ENCODE measurements at regions not wholly inside any gene's neighbourhood (a gene's known extent, or its start where the extent isn't known, plus 50 kb on each side); places are given as distances from the start of the nearest gene placed in this dataset.
"Not testable (repeated sequence)": the region's sequence is repeated elsewhere in the genome, so short reads cannot be mapped to it uniquely, and the experiment has no call there.

DNA sequence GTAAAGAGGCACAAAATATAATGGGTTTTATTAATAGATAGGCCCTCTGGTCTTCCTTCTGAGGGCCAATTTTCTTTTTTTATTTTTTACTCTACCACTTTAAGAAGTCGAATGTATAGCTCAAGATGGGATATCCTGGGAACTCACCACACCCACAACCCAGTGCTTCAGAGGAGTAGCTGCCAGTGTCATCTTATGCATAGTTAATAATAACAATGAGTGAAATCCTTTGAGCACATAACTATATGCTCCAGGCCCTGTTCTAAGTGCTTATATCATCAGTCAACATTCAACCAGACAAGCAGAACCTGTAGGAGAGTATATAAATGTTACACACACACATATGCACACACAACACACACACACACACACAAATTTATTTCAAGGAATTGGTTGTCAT is 150.3 kb upstream of the ACTBL2 start:
- ATAC-seq: no peak

GRCh38 chr5:57631139-57631538 is 148.5 kb upstream of the ACTBL2 start:
- H3K9me3 Mint-ChIP-seq; ATAC-seq; H3K4me3 Mint-ChIP-seq; H3K4me1 Mint-ChIP-seq (ENCODE audit: low read depth); H3K27me3 Mint-ChIP-seq (ENCODE audit: low read depth); H3K36me3 Mint-ChIP-seq (ENCODE audit: insufficient read depth); DNase-seq: not testable (repeated sequence)

More for the DNA sequence above, 150.3 kb upstream of the ACTBL2 start:
- Mint-ChIP-seq H3K27me3 (ENCODE audit: low read depth) (peaks cover 2% of the 10 kb centered on the region), H3K4me3 (no peak overlapping the region), H3K9me3 (no peaks in the 10 kb centered on the region), H3K4me1 (ENCODE audit: low read depth) (no peaks in the 10 kb centered on the region), H3K36me3 (ENCODE audit: insufficient read depth) (no peaks in the 10 kb centered on the region)
- DNase-seq: no peak

- Mint-ChIP-seq H3K36me3 (ENCODE audit: insufficient read depth) (no peaks in the 10 kb centered on the region), H3K9me3 (no peaks in the 10 kb centered on the region), H3K27me3 (ENCODE audit: low read depth) (peaks cover 5% of the 10 kb centered on the region), H3K4me3 (no peak overlapping the region), H3K4me1 (ENCODE audit: low read depth) (no peaks in the 10 kb centered on the region)
- DNase-seq (no peak), ATAC-seq (no peak)
Observed at GRCh38 chr5:57627661-57628060, 145.1 kb upstream of the ACTBL2 start.

DNA sequence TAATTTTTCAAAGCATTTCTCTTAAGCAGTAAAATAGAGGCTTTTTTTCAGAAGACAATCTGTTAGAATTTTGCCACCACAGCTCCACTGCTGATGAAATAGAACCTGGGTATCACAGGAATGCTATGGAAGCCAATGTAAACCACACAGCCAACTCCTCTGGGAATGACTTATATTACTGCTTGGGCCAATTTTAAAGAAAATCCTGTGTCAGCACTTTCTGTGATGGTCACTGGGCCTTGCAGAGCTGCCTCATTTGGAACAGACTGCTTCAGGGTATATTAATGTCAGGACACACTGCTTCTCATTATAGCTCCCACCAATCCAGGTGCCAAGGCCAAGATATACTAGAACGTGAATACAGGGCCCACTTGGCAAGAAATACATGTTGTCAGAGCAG is 144.1 kb upstream of the ACTBL2 start:
- H3K4me3 Mint-ChIP-seq: no peak overlapping the region
- DNase-seq (no peak), ATAC-seq (no peak)
- no peaks in the 10 kb centered on the region for H3K4me1 Mint-ChIP-seq (ENCODE audit: low read depth)
- H3K36me3 Mint-ChIP-seq (ENCODE audit: insufficient read depth): no peaks in the 10 kb centered on the region
- no peaks in the 10 kb centered on the region for H3K9me3 Mint-ChIP-seq
- H3K27me3 Mint-ChIP-seq (ENCODE audit: low read depth): peaks cover 5% of the 10 kb centered on the region

DNA sequence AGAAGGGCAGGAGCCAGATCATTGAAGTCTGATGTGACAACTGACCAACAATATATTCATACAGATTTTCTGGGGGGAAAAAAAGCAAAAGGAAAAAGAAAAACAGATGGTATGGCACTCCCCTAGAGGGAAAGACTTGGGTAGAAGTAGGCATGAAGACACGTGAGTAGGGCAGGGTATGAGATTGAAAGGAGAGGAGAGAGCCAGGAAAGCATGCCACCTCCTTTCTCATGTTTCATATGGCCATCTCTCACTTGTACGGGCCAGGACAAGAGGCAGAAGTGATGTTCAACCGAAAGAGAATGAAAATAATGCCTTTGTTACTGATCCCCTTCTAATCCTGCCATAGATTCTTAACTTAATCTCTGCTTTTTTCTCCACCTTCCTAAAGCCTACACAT is 139.0 kb upstream of the ACTBL2 start:
- H3K9me3 Mint-ChIP-seq: peaks cover 7% of the 10 kb centered on the region
- DNase-seq: no peak
- no peak for ATAC-seq
- H3K27me3 Mint-ChIP-seq (ENCODE audit: low read depth): peaks cover 14% of the 10 kb centered on the region
- H3K4me1 Mint-ChIP-seq (ENCODE audit: low read depth): no peaks in the 10 kb centered on the region
- no peak overlapping the region for H3K4me3 Mint-ChIP-seq
- no peaks in the 10 kb centered on the region for H3K36me3 Mint-ChIP-seq (ENCODE audit: insufficient read depth)

- DNase-seq (no peak), ATAC-seq (no peak)
- Mint-ChIP-seq H3K4me1 (ENCODE audit: low read depth) (no peaks in the 10 kb centered on the region), H3K4me3 (no peak overlapping the region), H3K9me3 (peaks cover 7% of the 10 kb centered on the region), H3K36me3 (ENCODE audit: insufficient read depth) (no peaks in the 10 kb centered on the region), H3K27me3 (ENCODE audit: low read depth) (peaks cover 16% of the 10 kb centered on the region)
Observed at GRCh38 chr5:57618767-57619381, 136.3 kb upstream of the ACTBL2 start.

DNA sequence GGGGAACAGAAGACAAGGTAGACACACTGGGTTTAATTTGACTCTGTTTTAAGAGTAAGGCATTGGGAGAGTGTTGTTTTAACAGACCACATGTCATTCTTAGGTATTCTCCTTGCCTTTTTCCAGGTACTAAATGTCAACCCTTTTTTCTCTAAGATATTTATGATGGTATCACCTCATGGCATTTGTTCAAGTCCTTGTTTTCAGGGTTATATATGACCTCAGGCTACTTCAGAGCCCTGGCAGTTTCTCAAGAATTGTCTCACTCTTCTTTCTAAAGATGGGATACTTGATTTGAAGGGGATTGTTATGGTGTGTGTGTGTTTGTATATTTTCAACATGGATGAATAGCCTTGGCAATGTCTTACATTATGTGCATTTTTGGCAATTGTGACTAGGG is 131.1 kb upstream of the ACTBL2 start:
- H3K9me3 Mint-ChIP-seq: no peaks in the 10 kb centered on the region
- H3K4me3 Mint-ChIP-seq: no peak overlapping the region
- no peaks in the 10 kb centered on the region for H3K4me1 Mint-ChIP-seq (ENCODE audit: low read depth)
- H3K36me3 Mint-ChIP-seq (ENCODE audit: insufficient read depth): no peaks in the 10 kb centered on the region
- no peak for DNase-seq
- no peak for ATAC-seq
- H3K27me3 Mint-ChIP-seq (ENCODE audit: low read depth): peaks cover 11% of the 10 kb centered on the region

DNA sequence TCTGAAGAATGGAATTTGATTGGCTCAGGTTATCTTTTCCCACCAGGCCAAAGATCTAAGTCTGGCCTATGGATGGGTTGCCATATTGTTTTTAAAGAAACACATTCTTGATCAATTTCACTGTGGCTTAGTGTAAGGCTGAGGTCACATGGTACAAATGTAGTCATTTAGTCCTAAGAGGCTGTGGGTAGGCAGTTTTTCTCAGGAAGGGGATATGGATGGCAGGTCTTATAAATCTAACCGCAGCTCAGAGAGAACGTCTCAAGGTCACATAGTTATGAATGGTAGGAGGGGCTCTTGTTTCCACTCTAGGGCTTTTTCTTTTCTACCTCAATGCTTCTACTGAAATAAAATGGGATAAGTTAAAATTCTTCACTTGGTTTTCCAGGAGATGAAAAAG is 128.6 kb upstream of the ACTBL2 start:
- DNase-seq (no peak), ATAC-seq (no peak)
- no peaks in the 10 kb centered on the region for H3K4me1 Mint-ChIP-seq (ENCODE audit: low read depth)
- no peaks in the 10 kb centered on the region for H3K36me3 Mint-ChIP-seq (ENCODE audit: insufficient read depth)
- H3K9me3 Mint-ChIP-seq: peaks cover 6% of the 10 kb centered on the region
- H3K4me3 Mint-ChIP-seq: no peak overlapping the region
- H3K27me3 Mint-ChIP-seq (ENCODE audit: low read depth): peaks cover 7% of the 10 kb centered on the region

GRCh38 chr5:57608542-57608941 is 125.9 kb upstream of the ACTBL2 start:
- no peaks in the 10 kb centered on the region for H3K36me3 Mint-ChIP-seq (ENCODE audit: insufficient read depth)
- peaks cover 6% of the 10 kb centered on the region for H3K9me3 Mint-ChIP-seq

GRCh38 chr5:57601996-57602395 is 119.4 kb upstream of the ACTBL2 start:
- DNase-seq (no peak), ATAC-seq (no peak)
- H3K9me3 Mint-ChIP-seq: no peaks in the 10 kb centered on the region
- no peaks in the 10 kb centered on the region for H3K36me3 Mint-ChIP-seq (ENCODE audit: insufficient read depth)
- peaks cover 8% of the 10 kb centered on the region for H3K27me3 Mint-ChIP-seq (ENCODE audit: low read depth)
- no peak overlapping the region for H3K4me3 Mint-ChIP-seq
- no peaks in the 10 kb centered on the region for H3K4me1 Mint-ChIP-seq (ENCODE audit: low read depth)

More at GRCh38 chr5:57608542-57608941, 125.9 kb upstream of the ACTBL2 start:
- no peak for ATAC-seq
- peaks cover 5% of the 10 kb centered on the region for H3K27me3 Mint-ChIP-seq (ENCODE audit: low read depth)
- H3K4me3 Mint-ChIP-seq: no peak overlapping the region
- H3K4me1 Mint-ChIP-seq (ENCODE audit: low read depth): no peaks in the 10 kb centered on the region
- no peak for DNase-seq

- Mint-ChIP-seq H3K4me1 (ENCODE audit: low read depth) (no peaks in the 10 kb centered on the region), H3K9me3 (no peaks in the 10 kb centered on the region), H3K27me3 (ENCODE audit: low read depth) (peaks cover 8% of the 10 kb centered on the region), H3K36me3 (ENCODE audit: insufficient read depth) (no peaks in the 10 kb centered on the region), H3K4me3 (no peak overlapping the region)
- DNase-seq (no peak), ATAC-seq (no peak)
Observed at GRCh38 chr5:57600321-57600720, 117.7 kb upstream of the ACTBL2 start.

- no peaks in the 10 kb centered on the region for H3K4me1 Mint-ChIP-seq (ENCODE audit: low read depth)
- DNase-seq (no peak), ATAC-seq (peak; percentile 75 to 80)
- no peak overlapping the region for H3K4me3 Mint-ChIP-seq
- no peaks in the 10 kb centered on the region for H3K36me3 Mint-ChIP-seq (ENCODE audit: insufficient read depth)
- H3K27me3 Mint-ChIP-seq (ENCODE audit: low read depth): peaks cover 9% of the 10 kb centered on the region
- no peaks in the 10 kb centered on the region for H3K9me3 Mint-ChIP-seq
Observed at GRCh38 chr5:57598756-57599155, 116.1 kb upstream of the ACTBL2 start.

DNA sequence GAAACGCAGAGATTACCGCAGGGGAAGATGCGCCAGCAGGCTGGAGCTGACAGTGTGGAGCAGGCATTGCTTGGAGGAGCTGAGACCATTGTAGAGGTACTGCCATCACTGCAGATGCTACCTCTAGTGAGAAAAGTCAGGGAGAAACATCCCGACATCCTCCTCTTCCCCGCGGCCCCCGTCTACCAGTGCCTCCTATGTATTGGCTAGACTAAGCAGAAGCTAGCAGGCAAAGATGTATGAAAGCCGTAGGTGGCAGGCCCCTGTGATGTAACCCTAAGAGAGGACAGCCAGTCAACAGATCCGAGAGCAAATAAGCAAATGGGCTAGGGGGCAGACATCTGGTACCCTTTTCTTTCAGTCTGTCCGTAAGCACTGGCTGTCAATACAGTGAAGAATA is 115.5 kb upstream of the ACTBL2 start:
- Mint-ChIP-seq H3K4me3 (no peak overlapping the region), H3K9me3 (no peaks in the 10 kb centered on the region), H3K4me1 (ENCODE audit: low read depth) (no peaks in the 10 kb centered on the region), H3K36me3 (ENCODE audit: insufficient read depth) (no peaks in the 10 kb centered on the region), H3K27me3 (ENCODE audit: low read depth) (peaks cover 10% of the 10 kb centered on the region)
- ATAC-seq: no peak
- no peak for DNase-seq

GRCh38 chr5:57595523-57595991 is 112.9 kb upstream of the ACTBL2 start:
- no peak overlapping the region for H3K4me3 Mint-ChIP-seq
- no peaks in the 10 kb centered on the region for H3K36me3 Mint-ChIP-seq (ENCODE audit: insufficient read depth)
- DNase-seq (no peak), ATAC-seq (no peak)
- no peaks in the 10 kb centered on the region for H3K9me3 Mint-ChIP-seq
- H3K27me3 Mint-ChIP-seq (ENCODE audit: low read depth): peaks cover 4% of the 10 kb centered on the region
- no peaks in the 10 kb centered on the region for H3K4me1 Mint-ChIP-seq (ENCODE audit: low read depth)

- H3K9me3 Mint-ChIP-seq: no peaks in the 10 kb centered on the region
- no peaks in the 10 kb centered on the region for H3K36me3 Mint-ChIP-seq (ENCODE audit: insufficient read depth)
- no peak for ATAC-seq
- H3K27me3 Mint-ChIP-seq (ENCODE audit: low read depth): peaks cover 2% of the 10 kb centered on the region
- H3K4me1 Mint-ChIP-seq (ENCODE audit: low read depth): no peaks in the 10 kb centered on the region
- DNase-seq: no peak
- H3K4me3 Mint-ChIP-seq: no peak overlapping the region
Observed at GRCh38 chr5:57594436-57594835, 111.8 kb upstream of the ACTBL2 start.

GRCh38 chr5:57592236-57592635 is 109.6 kb upstream of the ACTBL2 start:
- H3K9me3 Mint-ChIP-seq: no peaks in the 10 kb centered on the region
- no peak for ATAC-seq
- H3K27me3 Mint-ChIP-seq (ENCODE audit: low read depth): peaks cover 2% of the 10 kb centered on the region
- no peak for DNase-seq
- no peaks in the 10 kb centered on the region for H3K4me1 Mint-ChIP-seq (ENCODE audit: low read depth)
- no peak overlapping the region for H3K4me3 Mint-ChIP-seq
- H3K36me3 Mint-ChIP-seq (ENCODE audit: insufficient read depth): no peaks in the 10 kb centered on the region
